ENCODE measurements at regions not wholly inside any gene's neighbourhood (a gene's known extent, or its start where the extent isn't known, plus 50 kb on each side); places are given as distances from the start of the nearest gene placed in this dataset.

- TF ChIP-seq CTCF (IDR thresholded peaks at IDR 0.05) (no peak), EP300 (IDR thresholded peaks at IDR 0.05) (no peak)
Measured at GRCh38 chr9:106060885-106061284, 366.5 kb downstream of the TMEM38B start.
